Activated T-helper 1 cell treated with anti-CD3 and anti-CD28 coated beads, Interleukin-12 subunit alpha, Interleukin-12 subunit beta, Interleukin-2, Interleukin-4 antibody, amounts not matched to agents 30 ng/mL and 10 ng/mL and 1 ng/mL, durations not matched to agents 14 hours and 24 hours and 36 hours (primary cell): ENCODE measurements at regions not wholly inside any gene's neighbourhood (a gene's known extent, or its start where the extent isn't known, plus 50 kb on each side); places are given as distances from the start of the nearest gene placed in this dataset.

Source experiments
- DNase-seq: peaks from one replicate; pipeline ENCODE4 v3.0.0; 2021; ENCODE audit warnings: low spot score
- H3K27ac Mint-ChIP-seq: one replicate; pipeline ENCODE4 v1.8.0; 2021; ENCODE audit warnings: mild to moderate bottlenecking, mixed read lengths
- H3K27me3 Mint-ChIP-seq: one replicate; pipeline ENCODE4 v1.8.0; 2022; ENCODE audit warnings: mild to moderate bottlenecking, moderate library complexity, mixed read lengths; ENCODE audit not compliant: insufficient read depth
- H3K36me3 Mint-ChIP-seq: one replicate; pipeline ENCODE4 v1.8.0; 2021; ENCODE audit warnings: low read depth, mixed read lengths
- H3K4me1 Mint-ChIP-seq: one replicate; pipeline ENCODE4 v1.8.0; 2021; ENCODE audit warnings: low read depth, mixed read lengths
- H3K4me3 Mint-ChIP-seq: one replicate; pipeline ENCODE4 v1.8.0; 2021; ENCODE audit warnings: mild to moderate bottlenecking, moderate library complexity, mixed read lengths
- H3K9me3 Mint-ChIP-seq: one replicate; pipeline ENCODE4 v1.8.0; 2021; ENCODE audit warnings: mixed read lengths
- intact Hi-C: fragments of 100-400 bp; cut with micrococcal nuclease; formaldehyde crosslinking; loops from one replicate; pipeline ENCODE4 v1.15.1; 2024

DNA sequence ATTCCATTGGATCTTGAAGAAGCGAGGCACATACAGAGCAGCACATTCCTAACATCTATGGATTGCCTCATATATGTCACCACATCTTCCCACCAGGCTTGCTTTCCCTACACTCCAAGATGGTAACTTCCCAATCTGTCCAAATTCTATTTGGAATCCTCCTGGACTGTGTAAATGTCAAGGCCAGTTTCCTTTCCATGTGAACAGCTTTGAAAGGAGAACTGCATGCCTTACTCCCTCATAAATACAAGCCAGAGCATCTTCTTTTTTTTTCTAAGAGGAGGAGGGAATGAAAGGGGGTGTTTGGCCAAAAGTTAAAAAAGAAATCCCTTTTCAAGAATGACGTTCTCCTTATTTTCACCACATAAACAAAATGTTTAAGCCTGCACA is 103.8 kb upstream of the OSR1 start:
- Mint-ChIP-seq H3K4me3 (no peak overlapping the region), H3K36me3 (no peaks in the 10 kb centered on the region), H3K27ac (no peak overlapping the region), H3K27me3 (peaks cover 7% of the 10 kb centered on the region), H3K4me1 (no peaks in the 10 kb centered on the region), H3K9me3 (peaks cover 2% of the 10 kb centered on the region)
- intact Hi-C loops = no loop called here
- no peak for DNase-seq

DNA sequence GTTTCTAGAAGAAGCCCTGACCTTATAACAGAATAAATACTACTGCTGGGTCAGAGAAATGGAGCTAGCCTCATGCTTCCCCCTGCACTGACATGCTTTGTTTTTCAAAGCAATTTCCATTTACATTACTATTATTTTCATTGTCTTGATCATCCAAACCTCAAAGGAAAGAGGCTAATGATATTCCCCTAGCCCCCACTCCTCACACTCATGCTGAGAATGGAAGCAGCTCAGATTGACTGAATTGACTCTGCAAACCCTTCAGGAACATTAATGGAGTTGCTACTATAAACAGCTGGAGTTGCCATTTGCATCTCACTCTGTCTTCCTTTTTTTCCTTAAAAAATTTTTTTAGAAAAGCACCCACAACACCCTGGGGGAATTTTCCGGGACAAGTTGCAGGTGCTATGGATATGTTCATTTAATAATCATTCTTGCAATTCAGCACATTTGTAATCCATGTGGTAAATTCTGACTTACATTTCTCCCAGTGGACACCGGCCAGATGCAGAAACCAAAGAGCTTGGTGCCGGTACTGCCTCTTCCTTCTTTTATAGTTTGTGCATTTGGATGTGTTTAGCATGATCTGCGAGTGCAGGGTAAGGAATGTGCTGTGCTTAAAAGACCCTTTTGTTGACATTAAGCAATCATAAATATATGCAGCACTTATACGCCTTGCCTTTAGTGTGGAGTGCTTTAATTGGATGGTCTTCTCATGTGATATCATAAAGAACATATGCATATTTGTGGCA is 103.3 kb upstream of the OSR1 start:
- Mint-ChIP-seq H3K27ac (no peak overlapping the region), H3K9me3 (no peaks in the 10 kb centered on the region), H3K27me3 (peaks cover 5% of the 10 kb centered on the region), H3K36me3 (no peaks in the 10 kb centered on the region), H3K4me3 (no peak overlapping the region), H3K4me1 (no peaks in the 10 kb centered on the region)
- intact Hi-C loops = no loop called here
- DNase-seq = no peak

DNA sequence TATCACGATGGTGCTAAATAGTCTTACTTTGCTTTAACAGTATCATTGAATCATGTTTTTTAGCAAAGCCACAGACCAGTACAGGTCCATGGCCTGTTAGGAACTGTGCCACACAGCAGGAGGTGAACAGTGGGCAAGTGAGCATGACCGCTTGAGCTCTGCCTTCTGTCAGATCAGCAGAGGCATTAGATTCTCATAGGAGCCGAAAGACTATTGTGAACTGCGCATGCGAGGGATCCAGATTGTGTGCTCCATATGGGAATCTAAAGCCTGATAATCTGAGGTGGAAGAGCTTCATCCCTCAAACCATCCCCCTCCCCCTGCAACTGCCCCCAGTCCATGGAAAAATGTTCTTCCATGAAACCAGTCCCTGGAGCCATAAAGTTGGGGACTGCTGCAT is 102.3 kb upstream of the OSR1 start:
- H3K36me3 Mint-ChIP-seq = no peaks in the 10 kb centered on the region
- no peaks in the 10 kb centered on the region for H3K4me1 Mint-ChIP-seq
- H3K27ac Mint-ChIP-seq = no peak overlapping the region
- DNase-seq = no peak
- H3K27me3 Mint-ChIP-seq = peaks cover 7% of the 10 kb centered on the region
- H3K9me3 Mint-ChIP-seq = no peaks in the 10 kb centered on the region
- intact Hi-C loops = no loop called here
- H3K4me3 Mint-ChIP-seq = no peak overlapping the region

DNA sequence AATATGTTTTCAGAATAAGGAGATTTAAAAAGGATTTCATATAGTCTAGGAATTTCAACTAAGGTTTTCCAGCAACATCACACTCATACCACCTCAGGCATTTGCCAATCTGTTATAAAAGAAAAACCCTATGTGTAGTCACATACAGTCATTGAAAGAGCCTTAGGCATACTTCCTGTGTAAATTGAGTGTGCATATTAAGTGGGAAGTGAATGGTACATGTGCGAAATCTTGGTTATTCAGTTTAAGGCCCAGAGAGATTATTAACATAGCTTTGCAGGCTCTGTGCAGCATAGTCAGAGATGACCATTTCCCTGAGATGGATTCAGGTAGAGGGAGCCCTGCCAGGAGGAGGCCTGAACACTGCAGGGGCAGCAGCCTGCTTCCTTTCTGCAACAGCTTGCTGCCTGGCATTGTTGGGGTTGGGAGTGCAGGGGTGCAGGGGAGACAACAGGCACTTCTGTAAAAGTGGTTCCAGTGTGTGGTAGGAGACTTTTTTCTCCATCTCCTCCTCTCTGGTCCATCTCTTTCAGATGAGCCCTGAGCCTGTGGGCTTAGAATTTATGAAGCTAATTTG is 100.1 kb upstream of the OSR1 start:
- H3K27me3 Mint-ChIP-seq = peaks cover 7% of the 10 kb centered on the region
- H3K9me3 Mint-ChIP-seq = no peaks in the 10 kb centered on the region
- H3K27ac Mint-ChIP-seq = no peak overlapping the region
- DNase-seq = no peak
- no peak overlapping the region for H3K4me3 Mint-ChIP-seq
- H3K4me1 Mint-ChIP-seq = no peaks in the 10 kb centered on the region
- intact Hi-C loops = no loop called here
- no peaks in the 10 kb centered on the region for H3K36me3 Mint-ChIP-seq

DNA sequence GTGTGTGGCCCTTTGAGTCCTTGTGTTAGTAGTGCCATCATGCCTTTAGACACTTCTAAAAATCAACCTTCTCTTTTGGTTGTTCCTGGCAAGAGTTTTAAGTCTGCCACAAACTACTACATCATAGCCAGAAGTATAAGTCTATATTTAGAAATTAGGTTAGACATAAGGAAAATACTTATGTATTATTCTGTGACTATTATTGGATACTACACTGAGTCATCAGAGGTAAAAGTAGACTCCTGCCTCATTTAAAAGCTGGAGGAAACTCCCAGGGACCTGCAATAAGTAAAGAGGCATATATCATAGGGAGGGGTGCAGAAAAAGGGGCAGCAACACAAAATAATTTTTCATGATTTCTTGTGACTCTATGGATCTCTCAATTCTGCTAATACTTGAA is 99.4 kb upstream of the OSR1 start:
- intact Hi-C loops = no loop called here
- H3K9me3 Mint-ChIP-seq = no peaks in the 10 kb centered on the region
- no peaks in the 10 kb centered on the region for H3K36me3 Mint-ChIP-seq
- H3K27me3 Mint-ChIP-seq = peaks cover 9% of the 10 kb centered on the region
- DNase-seq = no peak
- no peaks in the 10 kb centered on the region for H3K4me1 Mint-ChIP-seq
- H3K4me3 Mint-ChIP-seq = no peak overlapping the region
- no peak overlapping the region for H3K27ac Mint-ChIP-seq

DNA sequence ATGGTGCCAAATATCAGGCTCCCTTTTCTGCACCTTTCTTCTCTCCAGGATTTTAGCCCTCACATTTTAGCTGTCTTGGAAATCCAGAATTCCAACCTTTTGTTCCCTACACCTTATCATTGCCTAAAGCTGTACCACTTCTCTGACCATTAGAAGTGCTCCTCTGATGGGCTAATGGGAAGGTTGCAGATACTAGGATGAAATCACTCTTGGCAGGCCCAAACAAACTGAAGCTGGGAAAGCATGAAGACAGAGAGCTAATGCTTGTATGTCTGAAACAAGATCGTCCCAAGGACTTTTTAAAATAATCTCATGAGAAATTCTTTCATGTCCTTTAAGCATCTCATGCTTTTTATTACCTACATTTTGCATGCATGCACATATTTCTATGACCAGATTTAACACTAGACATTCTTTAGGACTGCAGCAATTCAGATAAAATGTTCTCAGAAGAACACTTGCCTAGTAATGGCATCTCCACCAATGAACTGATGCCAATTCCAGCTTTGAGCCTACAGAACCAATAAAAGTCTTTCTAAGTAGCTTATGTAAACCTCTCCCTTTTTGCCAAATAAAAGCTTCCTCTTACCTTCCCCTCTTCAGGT is 98.4 kb upstream of the OSR1 start:
- intact Hi-C loops = no loop called here
- H3K4me3 Mint-ChIP-seq = no peak overlapping the region

DNA sequence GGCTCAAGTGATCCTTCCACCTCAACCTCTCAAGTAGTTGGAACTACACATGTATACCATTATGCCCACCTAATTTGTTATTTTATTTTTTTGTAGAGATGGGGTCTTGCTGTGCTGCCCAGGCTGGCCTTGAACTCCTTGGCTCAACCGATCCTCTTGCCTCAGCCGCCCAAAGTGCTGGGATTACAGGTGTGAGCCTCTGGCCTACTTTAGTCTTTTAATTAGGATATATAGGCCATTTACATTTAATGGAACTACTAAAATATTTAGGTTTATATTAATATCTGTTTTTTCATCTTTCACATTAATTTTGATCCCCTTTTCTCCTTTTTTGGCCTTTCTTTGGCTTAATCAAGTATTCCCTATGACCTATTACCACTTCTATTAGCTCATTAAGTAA is 95.7 kb upstream of the OSR1 start:
- intact Hi-C loops = no loop called here
- H3K27me3 Mint-ChIP-seq = peaks cover 9% of the 10 kb centered on the region
- no peaks in the 10 kb centered on the region for H3K4me1 Mint-ChIP-seq
- no peaks in the 10 kb centered on the region for H3K36me3 Mint-ChIP-seq
- no peaks in the 10 kb centered on the region for H3K9me3 Mint-ChIP-seq
- DNase-seq = no peak
- no peak overlapping the region for H3K4me3 Mint-ChIP-seq
- no peak overlapping the region for H3K27ac Mint-ChIP-seq

More for the DNA sequence above, 98.4 kb upstream of the OSR1 start:
- no peak for DNase-seq
- Mint-ChIP-seq H3K36me3 (no peaks in the 10 kb centered on the region), H3K27me3 (peaks cover 9% of the 10 kb centered on the region), H3K4me1 (no peaks in the 10 kb centered on the region), H3K27ac (no peak overlapping the region), H3K9me3 (no peaks in the 10 kb centered on the region)

DNA sequence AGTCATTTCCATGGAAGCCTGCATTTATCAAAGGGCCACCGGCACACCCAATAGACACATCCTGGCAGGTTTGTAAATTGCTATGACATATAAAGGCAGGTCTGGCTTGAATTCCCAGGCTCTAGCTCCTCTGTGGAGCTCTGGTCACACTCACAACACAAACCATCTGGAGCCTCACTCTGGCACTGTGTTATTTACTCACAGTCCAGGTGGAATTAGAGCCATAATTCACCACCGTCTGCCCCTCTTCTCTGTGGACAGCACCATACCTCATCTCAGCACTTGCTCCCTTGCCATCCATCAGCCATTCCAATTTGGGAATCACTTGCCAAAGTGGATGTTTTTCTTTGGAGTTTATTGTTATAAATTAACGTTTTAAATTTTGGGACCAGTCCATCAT is 84.3 kb upstream of the OSR1 start:
- H3K4me1 Mint-ChIP-seq = no peaks in the 10 kb centered on the region
- H3K27me3 Mint-ChIP-seq = peaks cover 3% of the 10 kb centered on the region
- intact Hi-C loops = no loop called here
- no peaks in the 10 kb centered on the region for H3K36me3 Mint-ChIP-seq
- H3K4me3 Mint-ChIP-seq = no peak overlapping the region
- H3K27ac Mint-ChIP-seq = no peak overlapping the region
- no peaks in the 10 kb centered on the region for H3K9me3 Mint-ChIP-seq
- no peak for DNase-seq

DNA sequence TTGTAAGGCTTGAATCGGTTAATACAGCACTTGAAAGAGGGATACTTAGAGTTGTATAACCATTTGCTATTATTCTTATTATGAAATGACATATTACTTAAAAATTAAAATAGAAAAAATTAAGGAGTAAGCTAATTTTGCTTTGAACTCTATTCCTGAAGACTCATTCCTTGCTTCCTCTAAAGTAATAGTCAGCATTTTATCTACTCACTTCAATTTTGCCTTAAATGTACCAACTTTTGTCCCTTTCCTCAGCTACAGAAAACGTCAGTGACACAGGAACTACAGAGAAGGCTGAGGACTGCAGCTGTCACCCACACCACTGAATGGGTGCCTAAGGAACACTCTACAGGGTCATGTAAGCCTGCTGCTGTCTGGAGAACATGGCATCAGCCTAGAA is 80.7 kb upstream of the OSR1 start:
- no peaks in the 10 kb centered on the region for H3K36me3 Mint-ChIP-seq
- no peaks in the 10 kb centered on the region for H3K9me3 Mint-ChIP-seq
- intact Hi-C loops = no loop called here
- no peak for DNase-seq
- H3K4me1 Mint-ChIP-seq = no peaks in the 10 kb centered on the region
- no peaks in the 10 kb centered on the region for H3K27me3 Mint-ChIP-seq
- H3K27ac Mint-ChIP-seq = no peak overlapping the region
- H3K4me3 Mint-ChIP-seq = no peak overlapping the region

DNA sequence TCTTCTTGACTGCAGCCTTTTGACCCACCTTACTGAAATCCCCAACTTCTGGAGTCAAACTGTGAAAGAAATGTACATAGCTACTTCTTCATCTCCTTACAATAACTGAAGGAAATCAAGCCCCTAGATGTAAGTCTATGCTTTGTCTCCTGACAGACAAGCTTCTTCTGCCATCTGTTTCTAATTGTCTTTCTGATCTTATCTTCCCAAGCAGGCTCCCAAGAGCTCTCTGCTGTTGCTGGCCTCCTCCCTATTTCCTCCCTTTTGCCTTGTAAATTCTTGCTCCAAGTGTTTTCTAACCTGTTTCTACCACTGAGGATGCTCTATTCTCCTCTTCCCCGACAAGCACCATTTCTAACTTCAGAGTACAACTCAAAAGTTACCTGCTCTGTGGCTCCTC is 77.4 kb upstream of the OSR1 start:
- Mint-ChIP-seq H3K36me3 (no peaks in the 10 kb centered on the region), H3K27ac (no peak overlapping the region), H3K4me3 (no peak overlapping the region), H3K27me3 (peaks cover 5% of the 10 kb centered on the region), H3K4me1 (no peaks in the 10 kb centered on the region), H3K9me3 (no peaks in the 10 kb centered on the region)
- DNase-seq = no peak
- intact Hi-C loops = no loop called here

DNA sequence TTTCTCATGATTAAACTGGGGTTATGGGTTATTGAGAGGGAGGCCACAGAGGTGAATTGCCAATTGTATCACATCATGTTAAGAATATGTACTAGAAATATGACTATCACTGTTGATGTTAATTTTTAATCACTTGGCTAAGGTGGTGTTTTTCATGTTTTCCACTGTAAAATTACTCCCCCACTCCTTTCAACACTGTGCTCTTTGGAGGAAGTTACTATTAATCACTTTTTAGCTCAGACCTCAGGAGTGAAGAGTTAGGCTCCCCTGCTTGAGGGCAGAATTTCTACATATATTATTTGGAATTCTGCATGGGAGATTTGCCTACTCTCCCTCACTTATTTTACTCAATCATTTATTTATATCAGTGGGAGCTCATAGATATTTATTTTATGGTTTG is 76.0 kb upstream of the OSR1 start:
- Mint-ChIP-seq H3K9me3 (no peaks in the 10 kb centered on the region), H3K27ac (no peak overlapping the region), H3K4me3 (no peak overlapping the region), H3K36me3 (no peaks in the 10 kb centered on the region), H3K27me3 (peaks cover 5% of the 10 kb centered on the region), H3K4me1 (no peaks in the 10 kb centered on the region)
- intact Hi-C loops = no loop called here
- DNase-seq = no peak

DNA sequence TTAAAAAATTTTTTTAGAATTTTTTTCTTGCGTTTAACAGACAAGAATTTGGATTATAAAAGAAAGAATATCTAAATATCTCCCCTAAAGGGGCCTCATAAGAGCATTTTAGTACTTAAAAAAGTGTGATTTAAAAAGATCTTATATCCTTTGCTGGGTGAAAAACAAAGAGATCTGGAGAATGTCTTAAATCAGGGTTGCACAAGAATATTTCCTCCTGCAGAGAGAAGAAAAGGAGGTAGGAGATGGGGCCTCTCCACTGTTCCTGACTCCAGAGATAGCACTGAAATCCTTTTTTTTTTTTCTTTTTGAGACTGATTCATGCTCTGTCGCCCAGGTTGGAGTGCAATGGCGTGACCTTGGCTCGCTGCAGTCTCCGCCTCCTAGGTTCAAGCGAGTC is 68.5 kb upstream of the OSR1 start:
- intact Hi-C loops = no loop called here
- no peak overlapping the region for H3K4me3 Mint-ChIP-seq
- no peaks in the 10 kb centered on the region for H3K9me3 Mint-ChIP-seq
- peaks cover 5% of the 10 kb centered on the region for H3K27me3 Mint-ChIP-seq
- no peaks in the 10 kb centered on the region for H3K36me3 Mint-ChIP-seq
- DNase-seq = no peak
- H3K27ac Mint-ChIP-seq = no peak overlapping the region
- H3K4me1 Mint-ChIP-seq = no peaks in the 10 kb centered on the region

DNA sequence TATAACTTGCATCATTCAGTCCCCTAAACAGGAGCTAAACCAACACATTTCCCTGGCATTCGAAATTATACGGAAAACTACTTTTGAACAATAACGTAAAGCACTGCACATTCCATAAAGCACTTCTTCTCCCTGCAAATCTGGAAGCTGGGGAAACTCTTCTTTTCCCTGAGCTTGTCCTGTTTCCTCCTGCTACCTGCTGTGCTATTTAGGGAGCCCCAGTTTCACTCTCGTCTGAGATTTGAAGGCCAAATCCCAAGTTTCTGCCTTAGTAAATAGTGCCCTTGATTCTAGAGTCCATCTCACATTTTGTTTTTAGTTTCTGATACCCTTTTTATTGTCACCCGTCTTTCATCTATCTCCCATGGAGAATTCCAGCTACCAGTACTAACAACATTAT is 67.7 kb upstream of the OSR1 start:
- H3K27me3 Mint-ChIP-seq = peaks cover 2% of the 10 kb centered on the region
- no peaks in the 10 kb centered on the region for H3K36me3 Mint-ChIP-seq
- H3K27ac Mint-ChIP-seq = no peak overlapping the region
- DNase-seq = no peak
- intact Hi-C loops = no loop called here
- H3K4me1 Mint-ChIP-seq = no peaks in the 10 kb centered on the region
- no peak overlapping the region for H3K4me3 Mint-ChIP-seq
- H3K9me3 Mint-ChIP-seq = no peaks in the 10 kb centered on the region
